ENCODE measurements at regions not wholly inside any gene's neighbourhood (a gene's known extent, or its start where the extent isn't known, plus 50 kb on each side); places are given as distances from the start of the nearest gene placed in this dataset.

DNA sequence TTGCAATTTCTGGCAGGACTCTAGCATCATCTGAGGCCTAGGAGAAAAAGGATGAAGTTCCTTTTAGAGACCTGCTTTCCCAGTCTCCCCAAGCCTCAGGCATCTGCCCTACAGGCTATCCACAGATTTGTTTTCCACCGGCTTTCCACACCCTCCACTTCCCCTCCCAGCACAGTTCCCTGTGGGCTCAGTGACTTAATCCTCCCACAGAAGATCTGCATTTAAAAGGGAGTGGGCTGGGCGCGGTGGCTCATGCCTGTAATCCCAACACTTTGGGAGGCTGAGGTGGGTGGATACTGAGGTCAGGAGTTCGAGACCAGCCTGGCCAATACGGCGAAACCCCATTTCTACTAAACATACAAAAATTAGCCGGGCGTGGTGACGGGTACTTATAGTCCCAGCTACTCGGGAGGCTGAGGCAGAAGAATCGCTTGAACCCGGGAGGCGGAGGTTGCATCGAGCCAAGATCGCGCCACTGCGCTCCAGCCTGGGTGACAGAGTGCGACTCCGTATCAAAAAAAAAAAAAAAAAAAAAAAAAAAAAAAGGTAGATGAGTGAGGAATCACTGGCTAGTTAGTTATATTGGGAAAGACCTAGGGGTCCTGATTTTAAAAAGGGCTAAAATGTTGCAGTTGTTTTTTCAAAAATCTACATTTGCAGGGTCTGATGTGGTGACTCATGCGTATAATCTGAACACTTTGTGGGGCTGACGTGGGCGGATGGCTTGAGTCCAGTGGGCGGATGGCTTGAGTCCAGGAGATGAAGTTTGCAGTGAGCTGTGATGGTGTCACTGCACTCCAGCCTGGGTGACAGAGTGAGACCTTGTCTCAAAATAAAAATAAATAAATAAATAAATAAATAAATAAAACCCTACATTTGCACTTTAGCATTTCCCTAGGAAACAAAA, 119.5 kb downstream of the BAMBI start:
- Histone ChIP-seq H3K79me2 (ENCODE audit: control insufficient read depth, insufficient read depth, low read length) (no peaks in the 10 kb centered on the region), H3K4me2 (ENCODE audit: control insufficient read depth, insufficient read depth) (no peak overlapping the region), H2AFZ (ENCODE audit: control insufficient read depth, low read depth, low read length) (no peak overlapping the region), H3K36me3 (ENCODE audit: control insufficient read depth in 2 of 2, insufficient read depth in 2 of 2, low read length in 1 of 2) (no peaks in the 10 kb centered on the region), H3K9me3 (replicated peaks; ENCODE audit: control insufficient read depth, insufficient read depth, low read length) (no peaks in the 10 kb centered on the region), H3K4me1 (ENCODE audit: control insufficient read depth, insufficient read depth, low read length) (no peaks in the 10 kb centered on the region), H3K4me3 (no peak overlapping the region), H3K27me3 (replicated peaks in 1 of 2; ENCODE audit: control insufficient read depth in 2 of 2, insufficient read depth in 2 of 2, low read length in 1 of 2) (no peaks in the 10 kb centered on the region), H4K20me1 (ENCODE audit: control insufficient read depth, insufficient read depth) (no peaks in the 10 kb centered on the region), H3K27ac (ENCODE audit: control insufficient read depth, insufficient read depth) (no peak overlapping the region), H3K9ac (ENCODE audit: control insufficient read depth, insufficient read depth, low read length) (no peak overlapping the region)
- RAD21 ChIA-PET (ENCODE audit: unreplicated experiment) = no interaction called here
- WGBS (ENCODE audit: insufficient coverage, insufficient replicate concordance, low lambda C conversion rate, missing lambda C conversion rate) = 60% methylated on average over 21 of the region's 23 CpGs
- intact Hi-C loops (cut with micrococcal nuclease; ENCODE audit: unreplicated experiment) (no loop called here), in situ Hi-C loops (cut with MboI) (no loop called here)
- no peak for FAIRE-seq
- SMC1A ChIA-PET (ENCODE audit: uncharacterized antibody, unreplicated experiment) = no interaction called here
- POLR2A ChIA-PET = no interaction called here
- BruUV-seq (replicated peaks) = no TSS peak
- no peak for TF ChIP-seq JUNB (IDR thresholded peaks at IDR 0.05)
- TF ChIP-seq PML (IDR thresholded peaks at IDR 0.05; ENCODE audit: low read length) = no peak
- TF ChIP-seq, protein P1, sequence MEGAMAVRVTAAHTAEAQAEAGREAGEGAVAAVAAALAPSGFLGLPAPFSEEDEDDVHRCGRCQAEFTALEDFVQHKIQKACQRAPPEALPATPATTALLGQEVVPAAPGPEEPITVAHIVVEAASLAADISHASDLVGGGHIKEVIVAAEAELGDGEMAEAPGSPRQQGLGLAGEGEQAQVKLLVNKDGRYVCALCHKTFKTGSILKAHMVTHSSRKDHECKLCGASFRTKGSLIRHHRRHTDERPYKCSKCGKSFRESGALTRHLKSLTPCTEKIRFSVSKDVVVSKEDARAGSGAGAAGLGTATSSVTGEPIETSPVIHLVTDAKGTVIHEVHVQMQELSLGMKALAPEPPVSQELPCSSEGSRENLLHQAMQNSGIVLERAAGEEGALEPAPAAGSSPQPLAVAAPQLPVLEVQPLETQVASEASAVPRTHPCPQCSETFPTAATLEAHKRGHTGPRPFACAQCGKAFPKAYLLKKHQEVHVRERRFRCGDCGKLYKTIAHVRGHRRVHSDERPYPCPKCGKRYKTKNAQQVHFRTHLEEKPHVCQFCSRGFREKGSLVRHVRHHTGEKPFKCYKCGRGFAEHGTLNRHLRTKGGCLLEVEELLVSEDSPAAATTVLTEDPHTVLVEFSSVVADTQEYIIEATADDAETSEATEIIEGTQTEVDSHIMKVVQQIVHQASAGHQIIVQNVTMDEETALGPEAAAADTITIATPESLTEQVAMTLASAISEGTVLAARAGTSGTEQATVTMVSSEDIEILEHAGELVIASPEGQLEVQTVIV (IDR thresholded peaks at IDR 0.05; ENCODE audit: borderline replicate concordance, partially characterized antibody) = no peak
- TF ChIP-seq, protein P2, sequence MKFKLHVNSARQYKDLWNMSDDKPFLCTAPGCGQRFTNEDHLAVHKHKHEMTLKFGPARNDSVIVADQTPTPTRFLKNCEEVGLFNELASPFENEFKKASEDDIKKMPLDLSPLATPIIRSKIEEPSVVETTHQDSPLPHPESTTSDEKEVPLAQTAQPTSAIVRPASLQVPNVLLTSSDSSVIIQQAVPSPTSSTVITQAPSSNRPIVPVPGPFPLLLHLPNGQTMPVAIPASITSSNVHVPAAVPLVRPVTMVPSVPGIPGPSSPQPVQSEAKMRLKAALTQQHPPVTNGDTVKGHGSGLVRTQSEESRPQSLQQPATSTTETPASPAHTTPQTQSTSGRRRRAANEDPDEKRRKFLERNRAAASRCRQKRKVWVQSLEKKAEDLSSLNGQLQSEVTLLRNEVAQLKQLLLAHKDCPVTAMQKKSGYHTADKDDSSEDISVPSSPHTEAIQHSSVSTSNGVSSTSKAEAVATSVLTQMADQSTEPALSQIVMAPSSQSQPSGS (IDR thresholded peaks at IDR 0.05; ENCODE audit: low read length) = no peak
- TF ChIP-seq POU2F2 (IDR thresholded peaks at IDR 0.05; ENCODE audit: borderline replicate concordance, low read depth, low read length) = no peak
- TF ChIP-seq NRF1 (conservative IDR thresholded peaks at IDR 0.05; ENCODE audit: low read depth, low read length) = no peak
- TF ChIP-seq RUNX3 (IDR thresholded peaks at IDR 0.05; ENCODE audit: low read length) = no peak
- TF ChIP-seq, protein P3, sequence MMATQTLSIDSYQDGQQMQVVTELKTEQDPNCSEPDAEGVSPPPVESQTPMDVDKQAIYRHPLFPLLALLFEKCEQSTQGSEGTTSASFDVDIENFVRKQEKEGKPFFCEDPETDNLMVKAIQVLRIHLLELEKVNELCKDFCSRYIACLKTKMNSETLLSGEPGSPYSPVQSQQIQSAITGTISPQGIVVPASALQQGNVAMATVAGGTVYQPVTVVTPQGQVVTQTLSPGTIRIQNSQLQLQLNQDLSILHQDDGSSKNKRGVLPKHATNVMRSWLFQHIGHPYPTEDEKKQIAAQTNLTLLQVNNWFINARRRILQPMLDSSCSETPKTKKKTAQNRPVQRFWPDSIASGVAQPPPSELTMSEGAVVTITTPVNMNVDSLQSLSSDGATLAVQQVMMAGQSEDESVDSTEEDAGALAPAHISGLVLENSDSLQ (IDR thresholded peaks at IDR 0.05) = no peak
- TF ChIP-seq NFYA (IDR thresholded peaks at IDR 0.05; ENCODE audit: borderline replicate concordance, low read depth, low read length) = no peak
- no peak for TF ChIP-seq RBBP5 (conservative IDR thresholded peaks at IDR 0.05)
- no peak for DNase-seq (ENCODE audit: low read depth, low spot score)
- CTCF ChIA-PET = no interaction called here
- ATAC-seq = no peak

Measured in GM12878 (cell line).